ENCODE measurements at regions not wholly inside any gene's neighbourhood (a gene's known extent, or its start where the extent isn't known, plus 50 kb on each side); places are given as distances from the start of the nearest gene placed in this dataset.

- TF ChIP-seq ZNF384 (IDR thresholded peaks at IDR 0.05), result no peak
- no peak for TF ChIP-seq SUZ12 (IDR thresholded peaks at IDR 0.05)
- TF ChIP-seq TARDBP (IDR thresholded peaks at IDR 0.05), result no peak
- TF ChIP-seq PKNOX1 (IDR thresholded peaks at IDR 0.05), result no peak
- no peak for TF ChIP-seq ARNT (IDR thresholded peaks at IDR 0.05)
These were observed 78.1 kb upstream of the ETAA1 start for GRCh38 chr2:67318993-67319481.

All from HEK293T (cell line).